VCaP (cell line): ENCODE measurements at regions not wholly inside any gene's neighbourhood (a gene's known extent, or its start where the extent isn't known, plus 50 kb on each side); places are given as distances from the start of the nearest gene placed in this dataset.
A peak's percentile ranks its signal among the peaks of the same experiment; 100 is the strongest.

ENCODE experiments used
- H3K27ac ChIP-seq: fragments of 450-650 bp; 2 replicates; pipeline ENCODE4 v1.5.1; 2017
- CTCF ChIP-seq: fragments of 450-650 bp; conservative IDR thresholded peaks from 2 replicates; pipeline ENCODE4 v1.5.1; 2017; ENCODE audit warnings: mild to moderate bottlenecking, moderate library complexity

DNA sequence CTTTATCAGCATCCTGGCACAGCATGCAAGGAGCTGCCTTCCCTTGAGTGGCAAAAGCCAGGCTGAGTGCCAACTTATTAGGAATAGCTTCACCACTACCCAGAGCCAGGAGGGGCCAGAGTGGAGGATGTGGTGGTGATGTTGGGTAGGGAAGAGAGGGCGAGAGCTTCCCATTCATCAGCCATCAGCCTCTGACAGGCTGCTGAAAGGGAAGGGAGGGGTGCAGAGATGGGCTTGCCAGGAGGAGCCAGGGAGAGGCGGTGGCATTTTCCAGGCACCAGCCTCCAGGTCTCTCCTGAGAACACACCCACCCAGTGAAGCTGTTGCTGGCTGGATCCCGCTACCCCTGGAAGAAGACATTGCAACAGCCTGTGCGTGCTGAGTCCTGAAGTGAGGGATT is 168.5 kb downstream of the ACTL8 start:
- TF ChIP-seq CTCF = no peak
- no peak overlapping the region for H3K27ac ChIP-seq

DNA sequence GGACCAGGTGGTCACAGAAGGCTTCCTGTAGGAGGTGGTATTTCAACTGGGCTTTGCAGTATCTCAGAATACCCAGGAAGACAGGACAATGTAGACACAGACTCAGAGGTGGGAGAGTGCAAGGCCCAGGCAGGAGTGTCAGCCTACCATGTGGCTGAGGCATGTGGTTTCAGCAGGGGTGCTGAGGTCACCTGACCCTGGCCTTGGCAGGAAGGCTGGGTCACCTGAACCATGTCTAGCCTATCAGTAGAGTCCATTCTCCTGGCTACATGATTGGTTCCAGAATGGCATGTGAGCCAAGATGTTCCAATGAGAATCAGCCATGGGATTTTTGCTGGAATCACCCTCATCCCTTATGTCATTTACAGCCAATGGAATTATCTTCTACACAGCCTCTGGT is 169.4 kb downstream of the ACTL8 start:
- TF ChIP-seq CTCF = no peak
- no peak overlapping the region for H3K27ac ChIP-seq

DNA sequence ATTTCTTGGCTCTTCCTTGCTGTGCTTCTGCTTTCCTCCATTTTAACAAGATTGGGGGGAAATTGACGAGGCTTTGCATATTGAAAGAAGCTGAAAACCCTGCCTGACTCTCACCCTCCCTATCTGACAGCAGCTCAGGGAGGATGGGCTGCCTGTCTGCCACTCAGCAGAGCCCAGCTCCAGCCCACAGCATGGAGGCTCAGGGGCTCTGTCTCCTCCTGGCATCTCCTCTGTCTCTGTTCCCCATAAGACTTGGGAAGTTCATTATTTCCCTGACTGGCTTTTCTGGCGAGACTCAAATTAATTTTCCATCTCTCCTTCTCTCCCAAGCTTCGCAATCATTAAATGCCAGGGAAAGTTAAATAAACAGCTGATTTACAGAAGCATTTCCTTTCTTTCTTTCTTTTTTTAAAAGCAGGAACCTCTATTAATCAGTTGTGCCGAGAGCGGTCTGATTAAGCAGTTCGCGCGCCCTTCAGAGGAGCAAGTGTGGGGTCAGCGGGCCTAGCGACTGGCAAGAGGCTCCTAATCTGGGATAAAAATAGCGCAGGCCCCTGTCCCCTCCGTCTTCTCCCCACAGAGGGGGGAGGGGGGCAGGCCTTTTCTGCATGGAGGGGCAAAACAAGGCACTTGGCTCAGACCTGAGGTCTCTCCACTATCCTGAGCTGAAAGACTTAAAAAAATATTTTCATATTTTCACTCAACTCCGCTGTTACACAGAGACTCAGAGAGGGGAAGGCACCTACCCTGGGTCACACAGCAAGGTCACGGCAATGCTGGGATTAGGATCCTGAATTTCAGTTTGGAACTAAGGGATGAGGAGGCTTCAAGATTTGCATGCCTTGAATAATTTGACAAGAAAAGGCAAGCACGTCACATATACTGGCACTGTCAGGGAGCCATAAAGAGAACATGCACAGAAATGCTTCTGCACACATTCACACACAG is 170.4 kb downstream of the ACTL8 start:
- TF ChIP-seq CTCF = no peak
- no peak overlapping the region for H3K27ac ChIP-seq

DNA sequence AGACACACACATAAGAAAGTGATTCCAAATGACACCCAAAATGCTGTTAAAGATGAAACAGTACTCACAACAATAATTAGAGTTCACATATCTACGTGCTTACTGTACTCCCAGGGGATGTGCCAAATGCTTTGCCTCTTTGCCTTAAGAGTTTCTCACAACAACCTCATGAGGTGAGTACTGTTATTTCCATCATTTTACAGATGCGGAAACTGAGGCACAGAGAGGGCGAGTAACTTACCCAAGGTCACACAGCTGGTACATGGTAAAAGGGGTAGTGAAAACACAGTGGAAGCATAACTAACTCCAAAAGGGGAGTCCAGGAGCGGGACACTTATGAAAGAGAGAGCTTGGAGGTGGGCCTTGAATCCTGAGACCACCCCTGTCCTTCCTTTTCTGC is 171.8 kb downstream of the ACTL8 start:
- no peak overlapping the region for H3K27ac ChIP-seq
- TF ChIP-seq CTCF = no peak

- H3K27ac ChIP-seq = 0 out of 2 replicates have a peak overlapping the region, but pooled peaks have one; percentile 16
- no peak for TF ChIP-seq CTCF
Measured at GRCh38 chr1:17927952-17928351, 172.8 kb downstream of the ACTL8 start.

DNA sequence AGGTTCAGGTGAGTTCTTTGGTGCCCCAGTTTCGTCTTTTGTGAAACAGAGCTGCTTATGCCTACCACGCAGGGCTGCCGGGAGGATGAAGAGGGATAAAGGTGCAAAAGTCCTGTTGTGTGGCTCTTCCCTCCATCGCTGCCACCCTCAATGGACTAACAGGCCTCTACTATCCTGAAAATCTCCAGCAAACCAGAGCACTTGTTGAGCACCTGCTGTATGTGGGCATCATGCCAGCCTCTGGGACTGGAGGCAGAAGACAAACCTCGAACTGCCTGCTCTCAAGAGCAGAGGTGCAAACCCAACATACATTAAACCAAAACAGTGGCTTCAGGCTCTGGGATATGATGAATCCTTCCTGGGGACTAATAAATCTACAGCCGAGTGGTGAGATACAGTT is 174.1 kb downstream of the ACTL8 start:
- TF ChIP-seq CTCF = no peak
- H3K27ac ChIP-seq = no peak overlapping the region

- H3K27ac ChIP-seq = no peak overlapping the region
- TF ChIP-seq CTCF = no peak
Measured at GRCh38 chr1:17930635-17931034, 175.5 kb downstream of the ACTL8 start.
